ACC112 (cell line): ENCODE measurements at regions not wholly inside any gene's neighbourhood (a gene's known extent, or its start where the extent isn't known, plus 50 kb on each side); places are given as distances from the start of the nearest gene placed in this dataset.

Experiments used
- H2AFZ ChIP-seq: fragments of 200-600 bp; sonication (generic); one replicate; pipeline ENCODE4 v1.6.0; 2017; ENCODE audit warnings: antibody characterized with exemption, low read length; ENCODE audit not compliant: unreplicated experiment
- H3K27ac ChIP-seq: fragments of 200-600 bp; sonication (generic); 2 replicates; pipeline ENCODE4 v1.5.1; 2014; ENCODE audit warnings: low read depth, mild to moderate bottlenecking, antibody characterized with exemption, low read length, moderate library complexity
- H3K27me3 ChIP-seq: fragments of 200-600 bp; sonication (generic); 2 replicates; pipeline ENCODE4 v1.6.1; 2014; ENCODE audit warnings: mild to moderate bottlenecking, antibody characterized with exemption, low read length, moderate library complexity, mixed read lengths; ENCODE audit not compliant: insufficient read depth
- H3K36me3 ChIP-seq: fragments of 200-600 bp; sonication (generic); 2 replicates; pipeline ENCODE4 v1.6.1; 2016; ENCODE audit warnings: mild to moderate bottlenecking, antibody characterized with exemption, low read length, moderate library complexity, mixed read lengths; ENCODE audit not compliant: insufficient read depth
- H3K4me1 ChIP-seq: fragments of 200-600 bp; sonication (generic); one replicate; pipeline ENCODE4 v1.6.1; 2016; ENCODE audit warnings: low read length, mixed read lengths; ENCODE audit not compliant: insufficient read depth, unreplicated experiment, control insufficient read depth
- H3K4me3 ChIP-seq: fragments of 200-600 bp; sonication (generic); 2 replicates; pipeline ENCODE4 v1.5.1; 2014; ENCODE audit warnings: mild to moderate bottlenecking, low read depth, low read length
- H3K79me2 ChIP-seq: fragments of 200-600 bp; sonication (generic); one replicate; pipeline ENCODE4 v1.6.0; 2016; ENCODE audit warnings: low read length; ENCODE audit not compliant: control insufficient read depth, unreplicated experiment, insufficient read depth

DNA sequence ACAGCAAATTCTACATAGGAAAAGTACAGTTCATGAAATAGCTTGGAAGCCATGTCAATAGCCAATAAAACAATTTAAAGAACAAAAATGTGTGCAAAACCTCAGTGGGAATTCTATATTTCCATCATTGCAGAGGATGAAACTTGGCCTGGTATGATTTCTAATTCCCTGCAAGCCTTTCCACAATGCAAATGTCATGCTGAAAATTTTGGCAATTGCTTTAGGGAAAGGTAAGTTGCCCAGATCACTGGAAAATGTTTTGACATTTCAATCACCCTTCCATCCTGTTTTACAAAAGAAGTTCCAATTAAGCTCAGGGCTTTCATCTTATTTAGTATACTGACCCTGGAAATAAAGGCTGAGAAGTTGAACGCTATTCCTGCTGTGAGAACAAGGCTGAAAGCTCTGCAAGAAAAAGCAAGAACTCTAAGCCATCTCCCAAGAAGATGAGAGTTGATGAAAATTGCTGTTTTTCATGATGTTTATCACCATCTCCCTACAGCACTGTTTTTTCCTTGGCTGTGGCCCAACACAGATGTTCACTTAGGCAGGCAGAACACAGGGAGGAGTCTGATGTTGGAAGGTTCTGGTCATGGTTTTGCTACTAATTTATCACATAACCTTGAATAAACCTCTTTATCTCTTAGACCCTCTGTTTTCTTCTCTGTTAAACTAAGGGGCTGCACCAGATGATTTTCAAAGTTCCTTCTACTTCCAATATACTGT lies 263.7 kb downstream of the KCTD12 start:
- Histone ChIP-seq H3K4me3 (no peak overlapping the region), H3K36me3 (no peaks in the 10 kb centered on the region), H3K27ac (no peak overlapping the region), H3K27me3 (0 out of 2 replicates have a peak, but pooled peaks cover 5% of the 10 kb centered on the region), H2AFZ (no peak overlapping the region), H3K79me2 (no peaks in the 10 kb centered on the region), H3K4me1 (no peaks in the 10 kb centered on the region)

DNA sequence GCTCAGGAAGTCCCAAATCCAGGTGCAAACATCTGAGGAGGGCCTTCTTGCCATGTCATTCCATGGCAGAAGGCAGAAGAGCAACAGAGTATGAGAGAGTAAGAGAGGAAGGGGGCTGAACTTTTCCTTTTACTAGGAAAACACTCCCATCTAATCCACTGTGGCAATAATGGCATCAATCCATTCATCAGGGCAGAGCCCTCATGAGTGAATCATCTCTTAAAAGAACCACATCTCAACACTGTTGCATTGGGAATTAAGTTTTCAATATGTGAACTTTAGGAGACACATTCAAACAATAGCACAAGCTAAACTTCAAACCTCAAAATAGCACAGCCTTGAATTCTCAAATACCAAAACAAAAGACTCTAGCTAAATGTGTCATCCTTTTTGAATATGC lies 264.5 kb downstream of the KCTD12 start:
- Histone ChIP-seq H2AFZ (no peak overlapping the region), H3K36me3 (no peaks in the 10 kb centered on the region), H3K27me3 (0 out of 2 replicates have a peak, but pooled peaks cover 5% of the 10 kb centered on the region), H3K4me1 (no peaks in the 10 kb centered on the region), H3K27ac (no peak overlapping the region), H3K4me3 (no peak overlapping the region), H3K79me2 (no peaks in the 10 kb centered on the region)

DNA sequence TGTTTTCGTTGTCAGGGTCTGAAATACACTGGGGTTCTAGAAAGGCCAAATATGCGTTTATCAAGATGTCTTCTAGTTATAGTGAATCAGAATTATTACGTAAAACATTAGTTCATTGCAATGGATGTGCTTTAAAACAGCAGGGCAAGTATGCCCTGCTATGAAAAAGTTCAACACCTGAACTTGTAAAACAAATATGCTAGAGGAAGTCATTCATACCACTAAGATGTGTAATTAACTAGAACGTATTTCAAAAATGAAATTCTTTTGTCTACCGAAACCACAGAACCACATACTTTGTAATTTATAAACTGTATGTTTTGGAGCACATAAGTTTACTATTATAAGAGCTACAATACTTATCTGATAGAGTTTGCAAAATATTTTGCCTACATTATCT lies 266.2 kb downstream of the KCTD12 start:
- H3K4me1 ChIP-seq = no peaks in the 10 kb centered on the region
- H3K36me3 ChIP-seq = no peaks in the 10 kb centered on the region
- no peak overlapping the region for H3K4me3 ChIP-seq
- no peak overlapping the region for H3K27ac ChIP-seq
- H3K27me3 ChIP-seq = 0 out of 2 replicates have a peak, but pooled peaks cover 5% of the 10 kb centered on the region
- H3K79me2 ChIP-seq = no peaks in the 10 kb centered on the region
- no peak overlapping the region for H2AFZ ChIP-seq

DNA sequence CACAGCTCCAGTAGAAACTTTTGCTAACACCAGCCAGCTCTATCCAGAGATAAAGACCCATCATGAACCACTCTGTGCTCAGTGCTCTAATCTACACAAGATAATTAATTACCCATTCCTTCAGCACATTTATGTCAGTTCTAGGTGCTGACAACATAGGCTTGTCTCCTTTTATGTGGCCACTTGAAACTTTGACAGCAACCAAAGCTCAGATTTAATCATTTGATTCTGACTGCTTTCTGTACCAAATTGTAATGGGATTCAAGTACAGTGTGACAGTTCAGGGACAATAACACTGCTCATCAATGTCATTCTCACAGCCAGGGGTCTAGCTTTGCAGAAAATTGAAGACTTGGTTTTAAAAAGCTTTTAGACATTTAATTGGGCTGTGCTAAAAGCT lies 266.6 kb downstream of the KCTD12 start:
- Histone ChIP-seq H3K4me1 (no peaks in the 10 kb centered on the region), H3K36me3 (no peaks in the 10 kb centered on the region), H3K79me2 (no peaks in the 10 kb centered on the region), H3K27me3 (0 out of 2 replicates have a peak, but pooled peaks cover 5% of the 10 kb centered on the region), H3K27ac (no peak overlapping the region), H3K4me3 (no peak overlapping the region), H2AFZ (no peak overlapping the region)

DNA sequence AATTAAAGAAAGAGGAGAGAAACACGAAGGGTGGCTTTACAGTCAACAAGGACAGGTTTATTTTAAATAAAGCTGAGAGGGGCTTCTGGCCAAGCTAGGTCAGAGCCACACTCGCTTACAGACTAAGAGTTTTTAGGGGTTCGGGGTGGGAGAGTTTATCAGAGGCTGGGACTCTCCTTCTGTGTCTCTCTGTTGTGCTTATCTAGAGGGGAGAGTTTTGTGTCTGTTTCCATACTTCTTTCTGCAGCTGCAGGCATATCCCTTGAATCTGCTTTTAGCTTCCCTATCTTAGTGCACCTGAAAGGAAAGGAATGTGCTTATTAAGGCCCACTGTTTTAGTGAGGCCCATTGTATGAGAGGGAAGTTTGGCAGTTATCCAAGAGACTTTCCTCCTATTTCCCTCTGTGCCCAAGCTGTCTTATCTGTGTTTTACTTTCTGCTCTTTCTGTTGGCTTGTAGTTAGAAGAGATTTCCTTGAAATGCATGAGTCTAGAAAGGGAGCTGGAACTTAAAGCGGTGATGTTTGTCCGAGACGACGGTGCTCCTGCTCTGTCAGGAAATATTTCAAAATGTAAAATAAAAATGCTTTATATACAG lies 275.3 kb downstream of the KCTD12 start:
- no peaks in the 10 kb centered on the region for H3K79me2 ChIP-seq
- H3K27me3 ChIP-seq = no peaks in the 10 kb centered on the region
- no peak overlapping the region for H2AFZ ChIP-seq
- no peaks in the 10 kb centered on the region for H3K4me1 ChIP-seq
- no peak overlapping the region for H3K4me3 ChIP-seq
- H3K36me3 ChIP-seq = no peaks in the 10 kb centered on the region
- H3K27ac ChIP-seq = no peak overlapping the region

DNA sequence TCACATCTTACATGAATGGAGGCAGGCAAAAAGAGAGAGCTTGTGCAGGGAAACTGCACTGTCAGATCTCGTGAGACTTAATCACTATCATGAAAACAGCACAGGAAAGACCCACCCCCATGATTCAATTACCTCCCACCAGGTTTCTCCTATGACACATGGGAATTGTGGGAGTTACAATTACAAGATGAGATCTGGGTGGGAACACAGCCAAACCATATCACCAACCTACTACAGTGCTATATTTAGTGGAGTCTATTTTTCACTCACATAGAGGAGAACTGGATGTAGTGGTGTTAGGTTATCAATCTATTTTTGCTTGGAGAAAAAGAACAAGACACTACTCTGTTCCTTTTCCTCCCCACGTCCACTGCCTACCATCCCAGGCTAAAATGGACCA lies 276.6 kb downstream of the KCTD12 start:
- H3K27ac ChIP-seq = no peak overlapping the region
- no peaks in the 10 kb centered on the region for H3K79me2 ChIP-seq
- no peak overlapping the region for H3K4me3 ChIP-seq
- H3K27me3 ChIP-seq = no peaks in the 10 kb centered on the region
- no peaks in the 10 kb centered on the region for H3K36me3 ChIP-seq
- no peak overlapping the region for H2AFZ ChIP-seq
- no peaks in the 10 kb centered on the region for H3K4me1 ChIP-seq

DNA sequence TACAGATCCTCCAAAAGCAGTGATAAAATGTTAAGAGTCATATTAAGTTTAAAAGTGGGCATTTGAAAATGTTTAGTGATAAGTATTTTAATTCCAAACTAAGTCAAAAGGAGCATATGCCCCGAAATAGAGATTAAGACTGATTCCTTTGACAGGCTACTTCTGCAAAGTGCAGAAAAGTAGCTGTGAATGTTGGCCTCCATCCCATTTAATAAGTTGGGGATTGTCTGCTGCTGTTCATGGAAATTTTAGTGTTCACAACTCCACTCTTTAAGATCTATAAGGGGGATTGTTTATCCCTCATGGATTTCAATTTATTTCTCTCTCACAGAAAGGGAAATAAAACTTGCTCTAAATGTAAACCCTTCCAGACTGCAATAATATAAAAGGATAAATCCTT lies 278.3 kb downstream of the KCTD12 start:
- Histone ChIP-seq H3K27ac (no peak overlapping the region), H3K27me3 (no peaks in the 10 kb centered on the region), H3K36me3 (no peaks in the 10 kb centered on the region)

DNA sequence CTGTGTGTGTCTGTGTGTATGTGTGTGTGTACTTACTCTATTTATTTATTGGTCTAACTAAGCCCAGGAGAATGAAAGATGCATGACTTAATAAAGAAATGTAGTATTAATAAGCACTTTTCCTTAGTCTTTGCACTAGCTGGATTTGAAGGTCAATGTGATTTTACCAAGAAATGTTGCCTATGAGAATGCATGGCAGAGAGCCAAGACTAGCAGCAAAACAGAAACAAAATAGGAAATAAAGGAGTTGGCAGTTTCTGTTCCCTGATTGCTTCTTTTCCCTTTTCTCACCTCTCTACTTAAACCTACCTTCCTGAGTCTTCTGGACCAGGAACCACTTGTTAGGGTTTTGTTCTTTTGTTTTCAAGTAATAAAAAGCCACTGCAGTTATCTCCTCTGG lies 286.1 kb downstream of the KCTD12 start:
- Histone ChIP-seq H2AFZ (no peak overlapping the region), H3K27me3 (no peaks in the 10 kb centered on the region), H3K27ac (no peak overlapping the region), H3K36me3 (no peaks in the 10 kb centered on the region), H3K4me1 (no peaks in the 10 kb centered on the region), H3K79me2 (no peaks in the 10 kb centered on the region), H3K4me3 (no peak overlapping the region)

More for the DNA sequence above, 278.3 kb downstream of the KCTD12 start:
- Histone ChIP-seq H3K4me3 (no peak overlapping the region), H3K79me2 (no peaks in the 10 kb centered on the region), H2AFZ (no peak overlapping the region), H3K4me1 (no peaks in the 10 kb centered on the region)

DNA sequence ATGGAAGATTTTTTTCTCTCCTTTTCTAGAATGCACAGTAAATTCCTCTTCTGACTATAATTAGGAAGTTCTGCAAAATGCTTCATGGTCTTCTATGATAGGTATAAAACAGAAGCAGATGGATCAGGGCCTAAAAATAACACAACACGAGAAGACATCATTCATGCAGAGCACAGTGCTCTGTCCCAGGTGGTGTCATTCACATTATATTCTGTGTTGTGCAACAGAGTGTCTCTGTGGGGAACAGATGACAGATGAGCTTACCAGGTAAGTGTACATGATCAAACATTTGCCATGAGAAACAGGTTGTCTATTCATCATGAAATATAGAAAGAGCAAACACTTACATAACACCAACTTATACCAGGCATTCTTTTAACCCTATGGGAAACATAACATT lies 288.3 kb downstream of the KCTD12 start:
- Histone ChIP-seq H3K27ac (no peak overlapping the region), H2AFZ (no peak overlapping the region), H3K79me2 (no peaks in the 10 kb centered on the region), H3K4me1 (no peaks in the 10 kb centered on the region), H3K4me3 (no peak overlapping the region), H3K27me3 (no peaks in the 10 kb centered on the region), H3K36me3 (no peaks in the 10 kb centered on the region)

DNA sequence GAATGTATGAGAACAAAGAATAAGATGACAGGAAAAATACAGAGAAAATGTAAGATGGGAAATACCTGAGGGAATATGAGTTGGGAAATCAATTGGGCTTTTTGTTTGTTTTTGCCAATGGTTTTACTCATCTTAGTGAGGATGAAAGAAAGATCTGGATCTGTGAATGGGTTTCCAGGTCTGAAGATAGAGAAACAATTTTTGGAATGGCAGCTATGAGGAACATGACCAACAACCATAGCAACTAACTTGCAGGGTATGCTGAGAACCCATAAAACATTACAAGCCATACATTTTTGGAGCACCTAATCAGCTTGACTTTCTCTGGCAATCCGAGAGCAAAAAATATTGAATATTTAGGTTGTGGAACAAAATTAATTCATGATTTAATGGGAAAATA lies 290.0 kb downstream of the KCTD12 start:
- H3K4me3 ChIP-seq = no peak overlapping the region
- no peak overlapping the region for H3K27ac ChIP-seq
- no peak overlapping the region for H2AFZ ChIP-seq
- H3K36me3 ChIP-seq = no peaks in the 10 kb centered on the region
- H3K27me3 ChIP-seq = no peaks in the 10 kb centered on the region
- no peaks in the 10 kb centered on the region for H3K79me2 ChIP-seq
- H3K4me1 ChIP-seq = no peaks in the 10 kb centered on the region

DNA sequence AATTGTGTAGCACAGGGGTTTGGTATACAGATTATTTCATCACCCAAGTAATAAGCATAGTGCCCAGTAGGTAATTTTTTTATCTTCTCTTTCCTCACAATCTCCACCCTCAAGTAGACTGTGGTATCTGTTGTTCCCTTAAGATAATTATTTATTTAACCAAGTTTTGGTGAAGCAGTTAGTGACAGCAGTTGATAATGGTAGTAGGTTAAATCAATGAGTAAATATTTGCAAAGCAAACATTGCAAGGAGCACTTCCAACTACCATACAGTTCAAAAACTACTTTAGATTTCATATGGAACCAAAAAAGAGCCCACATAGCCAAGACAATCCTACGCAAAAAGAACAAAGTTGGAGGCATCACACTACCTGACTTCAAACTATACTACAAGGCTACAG lies 291.8 kb downstream of the KCTD12 start:
- Histone ChIP-seq H3K79me2 (no peaks in the 10 kb centered on the region), H2AFZ (no peak overlapping the region), H3K4me3 (no peak overlapping the region), H3K27ac (no peak overlapping the region), H3K4me1 (no peaks in the 10 kb centered on the region), H3K27me3 (no peaks in the 10 kb centered on the region), H3K36me3 (no peaks in the 10 kb centered on the region)
